ENCODE measurements at regions not wholly inside any gene's neighbourhood (a gene's known extent, or its start where the extent isn't known, plus 50 kb on each side); places are given as distances from the start of the nearest gene placed in this dataset.
"Not testable (repeated sequence)": the region's sequence is repeated elsewhere in the genome, so short reads cannot be mapped to it uniquely, and the experiment has no call there.

GRCh38 chr17:21470422-21470821 is 94.3 kb downstream of the KCNJ12 start:
- H3K4me3 ChIP-seq (ENCODE audit: low read depth, low read length); DNase-seq (ENCODE audit: low read depth): not testable (repeated sequence)

DNA sequence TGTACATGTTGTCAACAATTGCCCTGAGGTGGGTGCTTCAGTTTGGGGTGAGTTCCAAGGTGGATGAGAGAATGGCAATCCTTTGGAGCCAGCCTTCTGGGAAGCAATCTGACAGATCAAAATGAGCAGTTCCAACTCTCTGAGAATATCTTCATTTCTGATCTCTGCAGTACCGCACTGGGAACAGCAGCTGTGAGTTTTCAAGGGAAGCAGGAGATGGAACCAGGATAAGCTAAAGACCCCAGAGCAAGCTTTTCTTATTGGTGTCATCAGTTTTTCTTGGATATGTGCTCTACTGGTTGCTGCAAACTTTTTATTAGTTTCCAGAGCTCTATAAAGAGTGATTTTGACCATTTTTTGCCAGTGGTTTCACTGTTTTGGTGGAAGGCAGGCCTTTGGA is 94.7 kb downstream of the KCNJ12 start:
- no peak overlapping the region for H3K4me3 ChIP-seq (ENCODE audit: low read depth, low read length)
- DNase-seq (ENCODE audit: low read depth) = no peak
- TF ChIP-seq CTCF (IDR thresholded peaks at IDR 0.05; ENCODE audit: insufficient read depth, low read length) = no peak

GRCh38 chr17:21474815-21475214 is 98.7 kb downstream of the KCNJ12 start:
- no peak overlapping the region for H3K4me3 ChIP-seq (ENCODE audit: low read depth, low read length)
- TF ChIP-seq CTCF (IDR thresholded peaks at IDR 0.05; ENCODE audit: insufficient read depth, low read length) = no peak
- no peak for DNase-seq (ENCODE audit: low read depth)

GRCh38 chr17:21475571-21475970 is 99.4 kb downstream of the KCNJ12 start:
- DNase-seq (ENCODE audit: low read depth) = no peak
- TF ChIP-seq CTCF (IDR thresholded peaks at IDR 0.05; ENCODE audit: insufficient read depth, low read length) = no peak
- no peak overlapping the region for H3K4me3 ChIP-seq (ENCODE audit: low read depth, low read length)

- TF ChIP-seq CTCF (IDR thresholded peaks at IDR 0.05; ENCODE audit: insufficient read depth, low read length) = no peak
- no peak overlapping the region for H3K4me3 ChIP-seq (ENCODE audit: low read depth, low read length)
- DNase-seq (ENCODE audit: low read depth) = no peak
Measured at GRCh38 chr17:21476867-21477266, 100.7 kb downstream of the KCNJ12 start.

- TF ChIP-seq CTCF (IDR thresholded peaks at IDR 0.05; ENCODE audit: insufficient read depth, low read length) = no peak
- H3K4me3 ChIP-seq (ENCODE audit: low read depth, low read length) = no peak overlapping the region
- DNase-seq (ENCODE audit: low read depth) = no peak
Measured at GRCh38 chr17:21482189-21482865, 106.2 kb downstream of the KCNJ12 start.

DNA sequence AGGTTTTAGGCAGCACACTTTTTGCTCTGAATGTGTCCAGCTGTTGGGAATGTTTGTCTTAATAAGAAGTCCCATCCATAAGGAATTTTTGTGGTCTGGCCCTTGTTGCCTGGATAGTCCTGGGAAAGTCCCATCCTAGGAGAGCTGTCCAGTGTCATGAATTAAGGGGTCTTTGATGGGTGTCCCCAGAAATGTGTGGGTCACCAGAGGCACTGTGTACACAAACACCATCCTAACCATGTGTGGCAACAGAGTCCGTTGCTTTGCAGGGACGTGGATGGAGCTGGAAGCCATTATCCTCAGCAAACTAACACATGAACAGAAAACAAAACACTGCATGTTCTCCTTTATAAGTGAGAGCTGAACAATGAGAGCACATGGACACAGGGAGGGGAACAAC is 111.9 kb downstream of the KCNJ12 start:
- H3K4me3 ChIP-seq (ENCODE audit: low read depth, low read length); DNase-seq (ENCODE audit: low read depth): not testable (repeated sequence)

DNA sequence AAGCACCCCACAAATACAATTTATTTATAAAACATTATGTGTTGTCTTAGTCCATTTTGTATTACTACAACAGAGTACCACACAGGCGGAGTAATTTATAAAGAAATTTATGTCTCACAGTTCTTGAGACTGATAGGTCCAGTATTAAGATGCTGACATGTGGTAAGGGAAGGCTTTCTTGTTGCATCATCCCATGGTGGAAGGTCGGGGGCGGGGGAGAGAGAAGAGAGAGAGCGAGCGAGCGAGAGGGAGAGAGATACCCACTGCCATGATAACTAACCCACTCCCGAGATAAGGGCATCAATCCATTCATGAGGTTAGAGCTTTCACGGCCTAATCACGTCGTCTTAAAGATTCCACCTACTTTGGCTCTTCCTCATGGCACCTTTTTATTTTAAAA is 117.8 kb downstream of the KCNJ12 start:
- no peak overlapping the region for H3K4me3 ChIP-seq (ENCODE audit: low read depth, low read length)
- DNase-seq (ENCODE audit: low read depth) = no peak
- no peak for TF ChIP-seq CTCF (IDR thresholded peaks at IDR 0.05; ENCODE audit: insufficient read depth, low read length)
